ENCODE measurements at regions not wholly inside any gene's neighbourhood (a gene's known extent, or its start where the extent isn't known, plus 50 kb on each side); places are given as distances from the start of the nearest gene placed in this dataset.

GRCh38 chr13:34358811-34359513 lies 541.0 kb downstream of the RFC3 start:
- H3K9me3 ChIP-seq (ENCODE audit: control insufficient read depth in 2 of 2, insufficient read depth in 1 of 2, low read depth in 1 of 2, low read length in 1 of 2), result no peaks in the 10 kb centered on the region
- H3K27me3 ChIP-seq (ENCODE audit: control insufficient read depth in 1 of 2, insufficient read depth in 2 of 2, low read length in 2 of 2), result no peaks in the 10 kb centered on the region
- no peaks in the 10 kb centered on the region for H3K36me3 ChIP-seq (ENCODE audit: control insufficient read depth in 2 of 2, insufficient read depth in 2 of 2, low read length in 1 of 2)
- no peak overlapping the region for H3K27ac ChIP-seq (ENCODE audit: low read depth in 2 of 2, low read length in 1 of 2)
- WGBS, 2 donors, result 67 to 70% methylated on average over 2 of the region's 2 CpGs
- H3K4me1 ChIP-seq (ENCODE audit: control insufficient read depth in 2 of 2, insufficient read depth in 2 of 2, low read length in 1 of 2), result no peaks in the 10 kb centered on the region
- H3K4me3 ChIP-seq (ENCODE audit: low read depth in 1 of 2, low read length in 2 of 2), result no peak overlapping the region

GRCh38 chr13:34360702-34361101 lies 542.8 kb downstream of the RFC3 start:
- Histone ChIP-seq H3K4me1 (ENCODE audit: control insufficient read depth in 2 of 2, insufficient read depth in 2 of 2, low read length in 1 of 2) (no peaks in the 10 kb centered on the region), H3K27ac (ENCODE audit: low read depth in 2 of 2, low read length in 1 of 2) (no peak overlapping the region), H3K27me3 (ENCODE audit: control insufficient read depth in 1 of 2, insufficient read depth in 2 of 2, low read length in 2 of 2) (no peaks in the 10 kb centered on the region), H3K4me3 (ENCODE audit: low read depth in 1 of 2, low read length in 2 of 2) (no peak overlapping the region), H3K9me3 (ENCODE audit: control insufficient read depth in 2 of 2, insufficient read depth in 1 of 2, low read depth in 1 of 2, low read length in 1 of 2) (no peaks in the 10 kb centered on the region), H3K36me3 (ENCODE audit: control insufficient read depth in 2 of 2, insufficient read depth in 2 of 2, low read length in 1 of 2) (no peaks in the 10 kb centered on the region)

DNA sequence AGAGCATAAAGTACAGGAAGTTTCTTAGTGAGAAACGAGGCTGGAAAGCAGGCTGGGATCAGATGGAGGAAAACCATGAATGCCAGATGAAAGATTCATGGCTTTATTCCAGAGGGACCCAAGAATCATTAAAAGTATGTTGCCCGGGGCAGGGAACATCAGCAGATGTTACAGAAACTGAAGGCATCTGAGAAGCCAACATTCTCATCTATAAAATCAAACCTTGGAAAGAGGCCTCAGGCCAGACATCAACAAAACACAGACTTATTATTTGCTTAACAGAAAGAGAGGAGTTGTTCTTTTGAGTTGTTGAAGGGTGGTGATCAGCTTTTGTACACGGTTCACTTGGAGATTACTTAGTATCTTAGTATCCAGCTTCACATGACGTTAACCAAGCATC lies 543.6 kb downstream of the RFC3 start:
- Histone ChIP-seq H3K27me3 (ENCODE audit: control insufficient read depth in 1 of 2, insufficient read depth in 2 of 2, low read length in 2 of 2) (no peaks in the 10 kb centered on the region), H3K27ac (ENCODE audit: low read depth in 2 of 2, low read length in 1 of 2) (no peak overlapping the region), H3K4me3 (ENCODE audit: low read depth in 1 of 2, low read length in 2 of 2) (no peak overlapping the region), H3K9me3 (ENCODE audit: control insufficient read depth in 2 of 2, insufficient read depth in 1 of 2, low read depth in 1 of 2, low read length in 1 of 2) (no peaks in the 10 kb centered on the region), H3K36me3 (ENCODE audit: control insufficient read depth in 2 of 2, insufficient read depth in 2 of 2, low read length in 1 of 2) (no peaks in the 10 kb centered on the region), H3K4me1 (ENCODE audit: control insufficient read depth in 2 of 2, insufficient read depth in 2 of 2, low read length in 1 of 2) (no peaks in the 10 kb centered on the region)
- WGBS, 2 donors, result 27 to 38% methylated on average over 4 of the region's 4 CpGs

- Histone ChIP-seq H3K36me3 (ENCODE audit: control insufficient read depth in 2 of 2, insufficient read depth in 2 of 2, low read length in 1 of 2) (no peaks in the 10 kb centered on the region), H3K9me3 (ENCODE audit: control insufficient read depth in 2 of 2, insufficient read depth in 1 of 2, low read depth in 1 of 2, low read length in 1 of 2) (no peaks in the 10 kb centered on the region), H3K27me3 (ENCODE audit: control insufficient read depth in 1 of 2, insufficient read depth in 2 of 2, low read length in 2 of 2) (no peaks in the 10 kb centered on the region), H3K27ac (ENCODE audit: low read depth in 2 of 2, low read length in 1 of 2) (no peak overlapping the region), H3K4me3 (ENCODE audit: low read depth in 1 of 2, low read length in 2 of 2) (no peak overlapping the region), H3K4me1 (ENCODE audit: control insufficient read depth in 2 of 2, insufficient read depth in 2 of 2, low read length in 1 of 2) (no peaks in the 10 kb centered on the region)
- 76 to 83% methylated on average over 4 of the region's 4 CpGs for whole genome bisulfite sequencing, 2 donors
Measured at GRCh38 chr13:34363266-34363665, 545.3 kb downstream of the RFC3 start.

DNA sequence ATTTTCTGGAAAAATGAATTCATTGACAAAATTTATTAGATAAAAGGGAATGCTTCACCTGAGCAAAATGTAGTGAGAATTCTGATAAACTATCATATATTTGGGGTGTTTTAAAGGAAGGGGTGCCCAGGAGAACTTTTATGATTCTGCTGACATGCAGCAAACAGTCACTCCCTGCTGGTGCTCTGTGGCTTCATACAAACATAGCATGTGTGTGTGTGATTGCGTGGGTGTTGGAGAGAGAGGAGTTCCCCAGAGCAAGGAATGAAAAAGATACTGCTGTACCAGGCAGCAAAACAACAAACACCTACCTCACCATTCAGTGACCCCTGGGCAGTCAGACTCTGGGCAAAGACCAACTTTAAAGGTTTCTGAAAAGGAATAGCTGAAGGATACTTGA lies 546.7 kb downstream of the RFC3 start:
- H3K4me1 ChIP-seq (ENCODE audit: control insufficient read depth in 2 of 2, insufficient read depth in 2 of 2, low read length in 1 of 2), result no peaks in the 10 kb centered on the region
- H3K27ac ChIP-seq (ENCODE audit: low read depth in 2 of 2, low read length in 1 of 2), result no peak overlapping the region
- no peaks in the 10 kb centered on the region for H3K27me3 ChIP-seq (ENCODE audit: control insufficient read depth in 1 of 2, insufficient read depth in 2 of 2, low read length in 2 of 2)
- H3K36me3 ChIP-seq (ENCODE audit: control insufficient read depth in 2 of 2, insufficient read depth in 2 of 2, low read length in 1 of 2), result no peaks in the 10 kb centered on the region
- no peaks in the 10 kb centered on the region for H3K9me3 ChIP-seq (ENCODE audit: control insufficient read depth in 2 of 2, insufficient read depth in 1 of 2, low read depth in 1 of 2, low read length in 1 of 2)
- H3K4me3 ChIP-seq (ENCODE audit: low read depth in 1 of 2, low read length in 2 of 2), result no peak overlapping the region
- whole genome bisulfite sequencing, 2 donors, result 67 to 84% methylated on average over 1 of the region's 1 CpG

DNA sequence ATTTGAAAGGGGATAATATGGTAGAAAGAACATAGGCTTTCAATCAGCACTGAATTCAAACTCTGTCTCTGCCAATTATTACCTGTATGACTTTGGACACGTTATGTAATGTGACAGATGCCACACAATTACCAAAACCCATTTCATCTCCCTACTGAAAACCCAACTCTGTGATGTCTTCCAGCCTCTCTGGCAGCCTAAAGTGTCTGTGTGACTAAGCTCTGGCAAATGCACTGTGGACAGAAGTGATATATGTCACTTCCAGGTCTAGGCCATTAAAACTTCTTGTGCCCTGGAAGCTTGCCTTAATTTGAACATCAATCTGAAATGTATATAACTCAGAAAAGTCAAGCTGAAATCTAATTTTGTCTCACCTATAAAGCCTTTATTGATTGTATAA lies 552.0 kb downstream of the RFC3 start:
- Histone ChIP-seq H3K9me3 (ENCODE audit: control insufficient read depth in 2 of 2, insufficient read depth in 1 of 2, low read depth in 1 of 2, low read length in 1 of 2) (no peaks in the 10 kb centered on the region), H3K4me1 (ENCODE audit: control insufficient read depth in 2 of 2, insufficient read depth in 2 of 2, low read length in 1 of 2) (no peaks in the 10 kb centered on the region), H3K36me3 (ENCODE audit: control insufficient read depth in 2 of 2, insufficient read depth in 2 of 2, low read length in 1 of 2) (no peaks in the 10 kb centered on the region), H3K27ac (ENCODE audit: low read depth in 2 of 2, low read length in 1 of 2) (no peak overlapping the region), H3K4me3 (ENCODE audit: low read depth in 1 of 2, low read length in 2 of 2) (no peak overlapping the region), H3K27me3 (ENCODE audit: control insufficient read depth in 1 of 2, insufficient read depth in 2 of 2, low read length in 2 of 2) (no peaks in the 10 kb centered on the region)
- WGBS, 2 donors, result 0 to 15% methylated on average over 1 of the region's 1 CpG

- Histone ChIP-seq H3K9me3 (ENCODE audit: control insufficient read depth in 2 of 2, insufficient read depth in 1 of 2, low read depth in 1 of 2, low read length in 1 of 2) (no peaks in the 10 kb centered on the region), H3K4me1 (ENCODE audit: control insufficient read depth in 2 of 2, insufficient read depth in 2 of 2, low read length in 1 of 2) (no peaks in the 10 kb centered on the region), H3K4me3 (ENCODE audit: low read depth in 1 of 2, low read length in 2 of 2) (no peak overlapping the region), H3K27ac (ENCODE audit: low read depth in 2 of 2, low read length in 1 of 2) (no peak overlapping the region), H3K36me3 (ENCODE audit: control insufficient read depth in 2 of 2, insufficient read depth in 2 of 2, low read length in 1 of 2) (no peaks in the 10 kb centered on the region), H3K27me3 (ENCODE audit: control insufficient read depth in 1 of 2, insufficient read depth in 2 of 2, low read length in 2 of 2) (no peaks in the 10 kb centered on the region)
- 84 to 85% methylated on average over 2 of the region's 2 CpGs for WGBS, 2 donors
Measured at GRCh38 chr13:34371108-34371507, 553.2 kb downstream of the RFC3 start.

DNA sequence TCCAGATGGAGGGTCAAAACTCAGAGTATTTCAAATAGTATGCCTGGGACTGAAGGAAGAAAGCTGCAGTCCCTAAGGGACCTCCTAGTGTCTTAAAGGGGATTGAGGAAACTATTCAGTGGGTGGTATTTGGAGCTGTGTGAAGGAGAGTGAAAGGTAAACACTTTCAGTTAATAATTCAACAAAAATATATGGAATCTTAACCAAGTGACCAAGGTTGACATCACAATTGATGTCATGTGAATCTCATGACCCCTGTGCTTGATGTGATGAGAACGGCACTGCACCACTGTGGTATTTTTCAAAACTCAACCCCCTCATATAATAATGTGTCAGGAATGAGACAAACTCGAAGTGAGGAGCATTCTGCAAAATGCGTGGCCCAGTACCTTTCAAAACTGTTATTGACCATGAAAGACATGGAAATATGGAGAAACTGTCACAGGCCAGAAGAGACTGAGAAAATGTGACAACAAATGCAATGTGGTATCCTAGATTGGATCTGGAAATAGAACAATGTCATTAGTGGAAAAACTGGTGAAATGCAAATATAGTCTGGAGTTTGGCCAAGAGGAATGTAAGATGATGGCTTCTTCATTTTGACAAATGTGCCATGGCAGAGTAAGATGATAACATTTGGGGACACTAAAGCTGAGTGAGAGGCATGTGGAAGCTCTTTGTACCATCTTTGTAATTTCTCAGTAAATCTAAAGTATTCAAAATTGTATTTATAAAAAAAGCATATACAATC lies 553.9 kb downstream of the RFC3 start:
- Histone ChIP-seq H3K4me3 (ENCODE audit: low read depth in 1 of 2, low read length in 2 of 2) (no peak overlapping the region), H3K36me3 (ENCODE audit: control insufficient read depth in 2 of 2, insufficient read depth in 2 of 2, low read length in 1 of 2) (no peaks in the 10 kb centered on the region), H3K27ac (ENCODE audit: low read depth in 2 of 2, low read length in 1 of 2) (no peak overlapping the region), H3K27me3 (ENCODE audit: control insufficient read depth in 1 of 2, insufficient read depth in 2 of 2, low read length in 2 of 2) (no peaks in the 10 kb centered on the region), H3K4me1 (ENCODE audit: control insufficient read depth in 2 of 2, insufficient read depth in 2 of 2, low read length in 1 of 2) (no peaks in the 10 kb centered on the region), H3K9me3 (ENCODE audit: control insufficient read depth in 2 of 2, insufficient read depth in 1 of 2, low read depth in 1 of 2, low read length in 1 of 2) (no peaks in the 10 kb centered on the region)
- WGBS, 2 donors, result 70 to 81% methylated on average over 3 of the region's 3 CpGs

DNA sequence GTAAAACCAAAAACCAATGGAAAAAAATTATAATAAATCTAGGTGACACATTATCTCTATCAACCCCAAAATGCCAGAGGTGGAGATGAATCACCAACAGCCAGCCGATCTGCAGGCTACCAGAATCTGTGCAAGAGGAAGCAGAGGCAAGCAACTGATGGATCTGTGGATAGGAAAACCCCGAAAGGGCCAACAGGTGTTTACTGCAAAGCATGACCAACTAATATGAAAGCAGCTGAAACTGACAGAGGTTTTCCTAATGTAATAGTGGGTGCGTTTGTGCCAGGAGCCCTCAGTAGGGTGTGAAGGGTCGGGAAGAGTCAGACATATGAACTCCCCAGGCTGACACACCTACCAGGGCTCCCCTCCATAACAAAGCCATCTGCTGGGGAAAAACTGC lies 554.6 kb downstream of the RFC3 start:
- Histone ChIP-seq H3K4me1 (ENCODE audit: control insufficient read depth in 2 of 2, insufficient read depth in 2 of 2, low read length in 1 of 2) (no peaks in the 10 kb centered on the region), H3K36me3 (ENCODE audit: control insufficient read depth in 2 of 2, insufficient read depth in 2 of 2, low read length in 1 of 2) (no peaks in the 10 kb centered on the region), H3K27ac (ENCODE audit: low read depth in 2 of 2, low read length in 1 of 2) (no peak overlapping the region), H3K4me3 (ENCODE audit: low read depth in 1 of 2, low read length in 2 of 2) (no peak overlapping the region), H3K9me3 (ENCODE audit: control insufficient read depth in 2 of 2, insufficient read depth in 1 of 2, low read depth in 1 of 2, low read length in 1 of 2) (no peaks in the 10 kb centered on the region), H3K27me3 (ENCODE audit: control insufficient read depth in 1 of 2, insufficient read depth in 2 of 2, low read length in 2 of 2) (no peaks in the 10 kb centered on the region)
- 79% methylated on average over 4 of the region's 4 CpGs for WGBS, 2 donors

DNA sequence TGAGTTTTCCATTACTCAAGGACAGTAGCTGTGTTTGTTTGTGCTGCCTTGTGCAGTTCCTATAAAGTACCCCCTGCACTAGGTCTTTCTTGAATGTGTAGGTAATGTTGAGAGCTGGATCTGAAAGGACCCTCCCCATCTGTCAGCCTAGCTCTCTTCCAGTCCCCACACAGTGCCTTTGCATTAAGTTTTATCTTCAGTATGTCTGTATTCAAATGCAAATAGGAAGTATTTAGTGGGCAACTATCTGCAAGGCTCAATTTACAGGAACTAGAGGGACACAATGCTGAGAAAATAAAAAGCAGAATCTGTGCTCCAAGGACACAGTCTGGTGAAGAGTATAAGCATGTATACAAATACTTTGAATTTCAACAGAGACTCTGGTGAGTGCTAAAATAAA lies 558.5 kb downstream of the RFC3 start:
- H3K9me3 ChIP-seq (ENCODE audit: control insufficient read depth in 2 of 2, insufficient read depth in 1 of 2, low read depth in 1 of 2, low read length in 1 of 2), result no peaks in the 10 kb centered on the region
- H3K36me3 ChIP-seq (ENCODE audit: control insufficient read depth in 2 of 2, insufficient read depth in 2 of 2, low read length in 1 of 2), result no peaks in the 10 kb centered on the region
- no peaks in the 10 kb centered on the region for H3K27me3 ChIP-seq (ENCODE audit: control insufficient read depth in 1 of 2, insufficient read depth in 2 of 2, low read length in 2 of 2)
- H3K27ac ChIP-seq (ENCODE audit: low read depth in 2 of 2, low read length in 1 of 2), result no peak overlapping the region
- H3K4me1 ChIP-seq (ENCODE audit: control insufficient read depth in 2 of 2, insufficient read depth in 2 of 2, low read length in 1 of 2), result no peaks in the 10 kb centered on the region
- H3K4me3 ChIP-seq (ENCODE audit: low read depth in 1 of 2, low read length in 2 of 2), result no peak overlapping the region
